Pancreas (tissue), 10 donors: ENCODE measurements at regions not wholly inside any gene's neighbourhood (a gene's known extent, or its start where the extent isn't known, plus 50 kb on each side); places are given as distances from the start of the nearest gene placed in this dataset.

ENCODE experiments used
- ATAC-seq, 4 donors: fragments of 200-7000 bp; cut with Tn5 transposase; one replicate each; pipeline versions ENCODE4 v1.8.0 to v1.9.1; 2020; ENCODE audit warnings: mild to moderate bottlenecking in 4 of 4, moderate library complexity in 4 of 4
- DNase-seq, 6 donors: peaks; one replicate each; pipeline ENCODE4 v3.0.0-alpha.2; 2020
- FAIRE-seq: peaks from 2 replicates; lab custom pipeline; 2012; peaks lifted over from hg19 to GRCh38; lab: Jason Lieb, UNC
- H3K27ac ChIP-seq, 4 donors: fragments of 200-600 bp; sonication (generic); 1 replicate in 3 of 4; 2 replicates in 1 of 4; pipeline versions ENCODE4 v1.5.0 to v1.8.0; 2020
- H3K27me3 ChIP-seq, 4 donors: fragments of 200-600 bp; one replicate each; pipeline ENCODE4 v1.8.0; 2021
- H3K36me3 ChIP-seq, 3 donors: fragments of 200-600 bp; sonication (generic) in 1 of 3; one replicate each; pipeline versions ENCODE4 v1.5.0 to v1.8.0; 2020 to 2021
- H3K4me1 ChIP-seq, 3 donors: fragments of 200-600 bp; one replicate each; pipeline ENCODE4 v1.8.0; 2021
- H3K4me3 ChIP-seq, 4 donors: fragments of 200-600 bp; sonication (generic) in 2 of 4; one replicate each; pipeline versions ENCODE4 v1.5.0 to v1.8.0; 2020 to 2021
- H3K9me3 ChIP-seq, 4 donors: fragments of 200-600 bp; one replicate each; pipeline ENCODE4 v1.8.0; 2021
- WGBS, 2 donors: extraction: QIAGEN DNeasy Blood & Tissue Kit; methylation state at CpG; one replicate each; pipeline ENCODE4 v1.1.7; 2013; 5-methylcytosine and 5-hydroxymethylcytosine counted together
- intact Hi-C, 3 donors: fragments of 100-400 bp; cut with DNase I; formaldehyde crosslinking; loops; one replicate each; pipeline versions ENCODE4 v1.11.1 to v1.14.2; 2022
- TF ChIP-seq, protein P1 (sequence below), 4 donors: fragments of 200-600 bp; sonication (generic) in 3 of 4; IDR thresholded peaks; one replicate each; pipeline versions ENCODE4 v1.5.0 to v1.8.0; 2021; ENCODE audit warnings: antibody characterized with exemption in 4 of 4
- donor health status: healthy with polysubstance abuse.
- donor health status: DM: no; HTN: no; CAD: no; lungs with moderate emphysema.
- donor health status: DM: no; HTN: no; CAD: no.
- donor health status: control.
- donor health status: control.
- donor health status: Bipolar disorder and iron deficiency.
- donor health status: DM: yes; HTN: yes; CAD: no.
- donor health status: DM: no; HTN: no; CAD: no.
- donor health status: DM: no; HTN: no; CAD: no.
- donor health status: DM: yes; HTN: yes; CAD: no.

DNA sequence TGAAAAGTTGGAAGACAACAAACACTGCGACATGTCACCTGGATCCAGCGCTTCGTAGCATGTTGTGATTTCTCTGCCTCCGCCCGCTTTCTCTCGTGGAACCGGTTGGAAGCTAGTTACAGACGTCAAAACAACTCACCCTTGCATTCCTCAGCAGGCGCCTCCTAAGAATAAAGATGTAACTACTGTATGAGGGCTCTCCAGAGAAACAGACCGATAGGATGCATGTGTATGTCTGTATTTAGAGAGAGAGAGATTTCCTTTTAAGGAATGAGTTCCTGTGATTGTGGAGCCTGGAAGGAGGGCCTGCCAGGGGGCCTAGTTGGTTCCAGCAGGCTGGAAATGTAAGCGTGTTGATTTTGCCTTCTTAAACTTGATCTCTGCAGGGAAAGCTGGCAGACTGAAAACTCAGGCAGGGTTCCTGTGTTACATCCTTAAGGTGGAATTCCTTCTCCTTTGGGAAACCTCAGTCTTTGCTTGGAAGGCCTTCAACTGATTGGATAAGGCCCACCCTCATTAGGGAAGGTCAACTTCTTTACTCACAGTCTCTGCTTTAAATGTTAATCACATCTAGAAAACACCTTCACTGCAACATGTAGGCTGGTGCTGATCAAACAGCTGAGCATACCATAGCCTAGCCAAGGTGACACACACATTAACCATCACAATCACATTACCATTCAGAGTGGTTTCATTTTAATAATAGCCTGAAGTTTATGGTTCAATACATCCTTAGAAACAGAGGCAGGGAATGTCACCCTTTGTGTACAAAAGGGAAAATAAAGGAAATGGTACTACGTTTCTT is 163.8 kb downstream of the SYK start:
- FAIRE-seq = no peak
- TF ChIP-seq, protein P1, sequence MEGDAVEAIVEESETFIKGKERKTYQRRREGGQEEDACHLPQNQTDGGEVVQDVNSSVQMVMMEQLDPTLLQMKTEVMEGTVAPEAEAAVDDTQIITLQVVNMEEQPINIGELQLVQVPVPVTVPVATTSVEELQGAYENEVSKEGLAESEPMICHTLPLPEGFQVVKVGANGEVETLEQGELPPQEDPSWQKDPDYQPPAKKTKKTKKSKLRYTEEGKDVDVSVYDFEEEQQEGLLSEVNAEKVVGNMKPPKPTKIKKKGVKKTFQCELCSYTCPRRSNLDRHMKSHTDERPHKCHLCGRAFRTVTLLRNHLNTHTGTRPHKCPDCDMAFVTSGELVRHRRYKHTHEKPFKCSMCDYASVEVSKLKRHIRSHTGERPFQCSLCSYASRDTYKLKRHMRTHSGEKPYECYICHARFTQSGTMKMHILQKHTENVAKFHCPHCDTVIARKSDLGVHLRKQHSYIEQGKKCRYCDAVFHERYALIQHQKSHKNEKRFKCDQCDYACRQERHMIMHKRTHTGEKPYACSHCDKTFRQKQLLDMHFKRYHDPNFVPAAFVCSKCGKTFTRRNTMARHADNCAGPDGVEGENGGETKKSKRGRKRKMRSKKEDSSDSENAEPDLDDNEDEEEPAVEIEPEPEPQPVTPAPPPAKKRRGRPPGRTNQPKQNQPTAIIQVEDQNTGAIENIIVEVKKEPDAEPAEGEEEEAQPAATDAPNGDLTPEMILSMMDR (IDR thresholded peaks at IDR 0.05) = no peak
- Histone ChIP-seq H3K36me3 (no peaks in the 10 kb centered on the region), H3K4me1 (no peaks in the 10 kb centered on the region), H3K9me3 (no peaks in the 10 kb centered on the region), H3K4me3 (no peak overlapping the region), H3K27ac (no peak overlapping the region), H3K27me3 (no peaks in the 10 kb centered on the region)
- no peak for DNase-seq
- intact Hi-C loops = no loop called here
- 78 to 80% methylated on average over 12 of the region's 12 CpGs for WGBS, 2 donors
- ATAC-seq = no peak

DNA sequence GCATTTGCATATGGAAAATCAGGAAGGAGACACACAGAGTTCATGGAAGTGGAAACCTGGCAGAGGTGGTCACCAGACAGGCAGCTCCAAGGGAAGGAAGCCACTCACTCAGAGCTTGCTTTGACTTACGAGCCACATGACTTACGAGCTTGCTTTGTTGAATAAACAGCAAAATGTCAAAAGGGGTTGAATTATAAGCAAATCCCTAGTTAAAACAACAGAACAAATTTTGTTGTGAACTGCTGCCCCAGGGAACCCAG is 164.3 kb downstream of the SYK start:
- intact Hi-C loops = no loop called here
- H3K36me3 ChIP-seq = no peaks in the 10 kb centered on the region
- ATAC-seq (no peak), DNase-seq (no peak), FAIRE-seq (no peak)
- H3K27me3 ChIP-seq = no peaks in the 10 kb centered on the region
- H3K9me3 ChIP-seq = no peaks in the 10 kb centered on the region
- TF ChIP-seq, protein P1 (IDR thresholded peaks at IDR 0.05) = no peak
- 85 to 92% methylated on average over 2 of the region's 2 CpGs for WGBS, 2 donors
- H3K4me1 ChIP-seq = no peaks in the 10 kb centered on the region
- H3K4me3 ChIP-seq = no peak overlapping the region
- H3K27ac ChIP-seq = no peak overlapping the region

DNA sequence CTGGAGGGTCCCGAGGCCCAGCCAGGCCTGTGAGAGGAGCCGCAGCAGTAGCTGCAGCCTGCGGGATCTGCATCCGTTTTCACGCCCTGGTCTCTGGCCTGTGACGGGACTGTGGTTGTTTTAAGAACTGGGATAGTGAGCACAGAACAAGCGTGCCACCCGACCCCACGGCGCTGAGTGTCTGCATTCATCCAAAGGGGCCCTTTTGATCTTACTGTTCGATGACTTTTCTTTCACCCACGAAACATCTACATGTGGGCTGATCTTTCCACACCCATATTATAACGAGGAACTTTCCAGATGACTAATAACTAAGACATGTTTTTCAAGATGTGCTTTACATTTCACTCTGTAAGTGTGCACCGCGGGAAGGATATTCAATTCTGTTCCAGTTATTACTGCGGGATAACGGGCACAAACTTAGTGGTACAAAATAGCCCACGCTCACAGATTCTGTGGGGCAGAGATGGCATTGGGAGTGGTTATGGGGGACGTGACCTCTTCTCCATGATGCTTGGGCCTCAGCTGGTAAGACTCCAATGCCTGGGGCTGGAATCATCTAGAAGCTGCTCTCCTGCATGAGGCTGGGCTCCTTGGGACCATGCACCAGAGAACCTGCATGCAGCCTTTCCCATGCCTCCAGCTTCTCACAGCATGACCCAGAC is 165.0 kb downstream of the SYK start:
- WGBS, 2 donors = 84 to 93% methylated on average over 19 of the region's 19 CpGs
- FAIRE-seq (no peak), DNase-seq (no peak)

DNA sequence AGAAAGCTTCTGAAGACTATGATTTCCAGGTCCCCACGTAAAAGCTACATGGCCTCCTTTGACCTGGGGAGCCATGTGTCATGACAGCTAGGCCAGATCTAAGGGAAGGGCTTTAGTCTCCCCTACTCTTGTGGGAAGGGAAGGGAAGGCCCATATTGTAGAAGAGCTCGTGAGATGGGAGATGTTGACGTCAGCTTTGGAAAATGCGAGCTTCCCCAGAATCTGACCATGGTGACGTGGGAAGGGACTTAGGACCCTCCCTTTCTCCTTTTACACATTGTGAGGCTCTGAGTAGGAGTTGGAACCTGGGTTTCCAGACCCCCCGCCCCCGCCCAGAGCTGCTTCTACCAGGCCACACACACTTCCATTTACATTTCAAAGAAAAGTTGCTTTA is 165.5 kb downstream of the SYK start:
- 85 to 88% methylated on average over 7 of the region's 7 CpGs for WGBS, 2 donors
- TF ChIP-seq, protein P1 (IDR thresholded peaks at IDR 0.05) = no peak
- Histone ChIP-seq H3K36me3 (no peaks in the 10 kb centered on the region), H3K4me3 (no peak overlapping the region), H3K9me3 (no peaks in the 10 kb centered on the region), H3K4me1 (no peaks in the 10 kb centered on the region), H3K27me3 (no peaks in the 10 kb centered on the region), H3K27ac (no peak overlapping the region)
- no peak for FAIRE-seq
- ATAC-seq = no peak
- intact Hi-C loops = no loop called here
- no peak for DNase-seq

More for the DNA sequence above, 165.0 kb downstream of the SYK start:
- H3K36me3 ChIP-seq = no peaks in the 10 kb centered on the region
- H3K9me3 ChIP-seq = no peaks in the 10 kb centered on the region
- intact Hi-C loops = no loop called here
- H3K27ac ChIP-seq = no peak overlapping the region
- no peaks in the 10 kb centered on the region for H3K27me3 ChIP-seq
- no peaks in the 10 kb centered on the region for H3K4me1 ChIP-seq
- H3K4me3 ChIP-seq = no peak overlapping the region
- TF ChIP-seq, protein P1 (IDR thresholded peaks at IDR 0.05) = no peak
- no peak for ATAC-seq
